ENCODE measurements at regions not wholly inside any gene's neighbourhood (a gene's known extent, or its start where the extent isn't known, plus 50 kb on each side); places are given as distances from the start of the nearest gene placed in this dataset.

GRCh38 chr2:56743807-56744206 lies 560.0 kb downstream of the CCDC85A start:
- no peak overlapping the region for H3K4me3 ChIP-seq (ENCODE audit: low read depth, low read length)
- TF ChIP-seq CTCF (IDR thresholded peaks at IDR 0.05; ENCODE audit: low read depth, low read length, missing control alignments) = no peak
- in situ Hi-C loops (cut with HindIII; ENCODE audit: low pct_ligation_motif_present, low sequenced_read_pairs) = no loop called here
- H3K27ac ChIP-seq = no peak overlapping the region
- H3K27me3 ChIP-seq (replicated peaks) = no peaks in the 10 kb centered on the region
- no peaks in the 10 kb centered on the region for H3K36me3 ChIP-seq (replicated peaks)
- no peak for DNase-seq

GRCh38 chr2:56749152-56749752 lies 565.5 kb downstream of the CCDC85A start:
- Histone ChIP-seq H3K27me3 (replicated peaks) (no peaks in the 10 kb centered on the region), H3K4me3 (ENCODE audit: low read depth, low read length) (no peak overlapping the region), H3K36me3 (replicated peaks) (no peaks in the 10 kb centered on the region), H3K27ac (no peak overlapping the region)
- peak; percentile 20 for TF ChIP-seq CTCF (IDR thresholded peaks at IDR 0.05; ENCODE audit: low read depth, low read length, missing control alignments)
- DNase-seq = no peak
- in situ Hi-C loops (cut with HindIII; ENCODE audit: low pct_ligation_motif_present, low sequenced_read_pairs) = no loop called here

- Histone ChIP-seq H3K4me3 (ENCODE audit: low read depth, low read length) (no peak overlapping the region), H3K36me3 (replicated peaks) (no peaks in the 10 kb centered on the region), H3K27ac (no peak overlapping the region), H3K27me3 (replicated peaks) (no peaks in the 10 kb centered on the region)
- in situ Hi-C loops (cut with HindIII; ENCODE audit: low pct_ligation_motif_present, low sequenced_read_pairs) = no loop called here
- no peak for TF ChIP-seq CTCF (IDR thresholded peaks at IDR 0.05; ENCODE audit: low read depth, low read length, missing control alignments)
- no peak for DNase-seq
Observed at GRCh38 chr2:56753182-56753581, 569.4 kb downstream of the CCDC85A start.

- no peak for DNase-seq
- Histone ChIP-seq H3K27me3 (replicated peaks) (no peaks in the 10 kb centered on the region), H3K4me3 (ENCODE audit: low read depth, low read length) (no peak overlapping the region), H3K27ac (no peak overlapping the region), H3K36me3 (replicated peaks) (no peaks in the 10 kb centered on the region)
- no peak for TF ChIP-seq CTCF (IDR thresholded peaks at IDR 0.05; ENCODE audit: low read depth, low read length, missing control alignments)
- in situ Hi-C loops (cut with HindIII; ENCODE audit: low pct_ligation_motif_present, low sequenced_read_pairs) = no loop called here
Observed at GRCh38 chr2:56754066-56754615, 570.4 kb downstream of the CCDC85A start.

- no peak for TF ChIP-seq CTCF (IDR thresholded peaks at IDR 0.05; ENCODE audit: low read depth, low read length, missing control alignments)
- H3K27me3 ChIP-seq (replicated peaks) = no peaks in the 10 kb centered on the region
- in situ Hi-C loops (cut with HindIII; ENCODE audit: low pct_ligation_motif_present, low sequenced_read_pairs) = no loop called here
- no peak overlapping the region for H3K4me3 ChIP-seq (ENCODE audit: low read depth, low read length)
- H3K27ac ChIP-seq = no peak overlapping the region
- DNase-seq = no peak
- no peaks in the 10 kb centered on the region for H3K36me3 ChIP-seq (replicated peaks)
Observed at GRCh38 chr2:56754627-56755026, 570.8 kb downstream of the CCDC85A start.
